NCI-H526 treated with DMSO at 0.1 percent for 48 hours (cell line): ENCODE measurements at regions not wholly inside any gene's neighbourhood (a gene's known extent, or its start where the extent isn't known, plus 50 kb on each side); places are given as distances from the start of the nearest gene placed in this dataset.

Experiments used
- DNase-seq: peaks from one replicate; lab custom pipeline; 2025; lab: John Stamatoyannopoulos, UW

DNA sequence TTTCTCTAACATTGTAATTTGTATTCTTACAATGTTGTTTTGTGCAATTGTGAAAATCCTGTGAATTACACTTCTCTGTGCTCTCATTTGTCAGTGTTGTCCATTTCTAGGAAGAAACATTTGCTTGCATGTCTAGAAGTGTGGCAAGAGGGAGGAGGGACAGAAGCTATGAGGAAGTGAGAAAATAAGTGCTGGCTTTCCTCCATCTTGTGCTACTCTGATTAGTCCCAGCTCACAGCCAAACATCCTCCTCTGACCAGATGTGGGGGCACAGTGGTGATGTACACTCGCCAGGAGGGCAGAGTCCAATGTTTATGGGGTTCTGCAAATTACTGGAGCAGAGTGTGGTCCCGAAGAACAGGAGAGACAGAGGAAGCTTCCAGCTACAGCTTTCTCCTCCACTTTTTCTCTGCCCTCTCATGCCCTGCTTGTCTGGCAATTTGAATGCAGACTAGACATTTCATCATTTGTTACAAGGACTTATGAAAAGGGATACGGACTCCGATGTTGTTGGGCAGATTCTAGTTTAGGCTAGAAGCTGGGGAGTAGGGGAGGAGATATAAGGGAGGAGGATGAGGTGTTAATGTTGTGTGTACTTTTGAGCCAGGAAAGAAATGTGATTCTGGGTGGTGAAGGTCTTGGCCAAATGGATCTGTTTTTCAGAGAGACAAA lies 131.0 kb upstream of the C1GALT1 start:
- no peak for DNase-seq

DNA sequence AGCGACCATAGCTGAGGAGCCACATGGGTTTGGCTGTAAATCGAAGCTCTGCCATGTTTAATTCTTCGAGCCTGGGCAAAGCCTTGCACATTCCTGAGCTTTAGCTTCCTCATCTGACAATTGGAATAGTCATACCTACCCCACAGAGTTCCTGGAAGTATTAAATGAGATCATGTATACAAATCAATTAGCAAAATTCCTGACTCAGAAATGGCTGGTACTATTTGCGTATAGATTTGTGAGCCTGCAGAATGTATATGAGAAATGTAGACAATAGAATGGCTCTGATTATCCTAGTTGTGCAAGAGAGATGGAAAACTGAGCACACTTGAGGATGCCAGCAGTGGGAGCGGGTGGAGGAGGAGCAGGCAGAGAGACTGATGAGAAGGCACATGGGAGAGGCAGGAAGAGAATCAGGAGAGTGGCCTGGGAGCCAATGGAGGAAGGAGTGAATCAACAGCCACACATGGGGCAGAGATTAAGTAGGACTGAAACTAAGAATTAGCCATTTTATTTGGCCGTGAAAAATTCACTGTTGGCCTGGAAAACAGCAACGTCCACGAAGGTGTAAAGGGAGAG lies 128.0 kb upstream of the C1GALT1 start:
- DNase-seq = no peak

DNA sequence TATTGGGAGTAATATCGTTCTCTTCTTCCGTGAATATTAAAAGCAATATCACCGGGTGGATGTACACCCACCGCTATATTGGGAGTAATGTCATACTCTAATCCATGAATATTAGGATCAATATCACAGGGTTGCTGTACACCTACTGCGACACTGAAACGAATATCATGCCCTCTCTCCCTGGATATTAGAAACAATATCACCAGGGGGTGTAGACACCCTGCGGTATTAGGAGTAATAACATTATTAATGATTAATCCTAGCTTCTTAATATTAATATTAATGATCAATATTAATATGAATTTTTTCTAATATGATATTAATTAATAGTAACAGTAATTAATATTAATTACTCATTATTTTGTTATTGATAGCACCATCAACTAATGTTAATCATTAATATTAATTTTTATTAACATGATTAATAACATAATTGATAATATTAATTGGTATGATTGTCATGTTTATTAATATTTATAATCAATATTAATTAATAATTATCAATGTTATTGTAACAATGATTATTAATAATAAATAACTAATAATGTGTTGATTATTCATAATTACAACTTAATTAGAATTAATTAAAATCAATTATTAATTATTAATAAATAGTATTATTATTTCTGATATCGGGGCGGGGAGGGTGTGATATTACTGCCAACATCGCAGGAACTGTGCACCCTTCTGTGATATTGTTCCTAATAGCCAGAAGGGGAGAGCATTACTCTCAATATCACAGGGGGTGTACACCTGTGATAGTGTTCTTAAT lies 121.3 kb upstream of the C1GALT1 start:
- no peak for DNase-seq

DNA sequence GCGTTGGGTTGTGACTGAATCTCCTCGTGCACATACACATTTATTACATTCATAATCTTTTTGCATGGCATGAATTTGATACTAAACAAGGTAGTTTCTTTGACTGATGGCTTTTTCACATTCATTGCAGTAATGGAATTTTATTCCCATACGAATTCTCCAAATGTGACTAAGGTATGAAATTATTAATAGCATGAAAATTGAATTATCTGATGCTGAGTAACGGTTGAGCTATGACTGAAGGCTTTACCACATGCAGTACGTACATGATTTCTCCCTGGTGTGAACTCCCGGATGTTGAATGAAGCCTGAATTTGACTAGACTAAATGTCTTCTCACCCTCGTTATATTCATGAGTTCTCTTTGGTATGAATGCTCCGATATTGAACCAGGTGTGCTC lies 104.4 kb upstream of the C1GALT1 start:
- no peak for DNase-seq

DNA sequence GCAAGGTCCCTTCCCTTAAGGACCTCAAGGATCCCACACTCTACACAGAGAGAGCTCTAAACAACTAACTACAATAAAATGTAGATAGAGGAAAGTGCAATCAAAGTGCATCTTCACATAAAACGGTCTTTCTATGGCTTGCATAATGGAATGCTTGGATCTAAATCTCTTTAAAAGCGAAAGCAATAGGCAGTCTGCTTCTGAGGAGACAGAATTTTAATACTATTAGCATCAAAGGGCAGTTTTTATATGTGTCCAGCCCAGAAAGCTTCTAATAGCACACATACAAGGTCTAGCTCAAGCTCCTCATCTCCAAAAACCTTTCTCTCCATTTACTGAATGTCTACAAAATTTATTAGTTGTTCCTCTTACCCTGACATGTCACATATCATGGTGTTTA lies 101.5 kb upstream of the C1GALT1 start:
- no peak for DNase-seq

DNA sequence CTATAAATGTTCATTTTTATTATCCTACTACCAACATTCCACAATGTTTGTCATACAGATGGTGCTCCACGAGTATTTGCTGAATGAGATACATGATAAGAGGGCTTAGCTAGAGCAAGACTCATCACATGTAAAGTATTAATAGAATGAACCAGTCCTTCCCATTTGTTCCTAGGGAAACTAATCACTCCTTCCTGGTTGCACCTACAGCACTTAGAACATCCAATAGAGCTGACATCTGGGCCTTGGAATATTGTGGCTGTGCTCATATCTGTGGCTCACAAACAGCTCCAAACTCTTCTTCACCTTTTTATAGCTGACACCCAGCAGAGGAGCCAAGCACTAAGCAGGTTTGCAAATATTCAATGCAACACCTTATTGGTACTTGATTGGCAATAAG lies 91.9 kb upstream of the C1GALT1 start:
- DNase-seq = no peak

DNA sequence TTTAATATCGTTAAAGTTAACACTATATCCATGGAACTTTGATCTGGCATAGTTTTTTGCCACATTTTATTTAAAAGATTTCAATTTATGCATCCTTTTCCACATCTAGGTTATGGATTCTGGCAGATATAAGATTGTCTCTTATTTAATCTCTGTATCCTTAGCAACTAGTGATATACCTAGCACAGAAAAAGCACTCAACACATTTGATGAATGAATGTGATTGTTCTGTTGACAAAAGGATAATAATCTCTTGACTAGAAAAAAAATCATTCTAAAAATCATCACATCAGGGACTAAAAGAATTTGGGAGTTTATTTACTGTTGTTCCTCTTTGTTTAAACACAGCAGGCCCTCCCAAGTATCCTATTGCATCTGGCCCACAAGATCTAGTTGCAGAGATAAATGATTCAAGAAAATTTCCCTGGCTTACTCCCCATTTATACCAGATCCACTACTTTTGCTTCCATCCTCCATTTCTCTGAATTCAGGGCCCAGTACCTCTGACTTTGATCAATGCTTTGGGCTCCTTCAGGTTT lies 84.0 kb upstream of the C1GALT1 start:
- DNase-seq = no peak

DNA sequence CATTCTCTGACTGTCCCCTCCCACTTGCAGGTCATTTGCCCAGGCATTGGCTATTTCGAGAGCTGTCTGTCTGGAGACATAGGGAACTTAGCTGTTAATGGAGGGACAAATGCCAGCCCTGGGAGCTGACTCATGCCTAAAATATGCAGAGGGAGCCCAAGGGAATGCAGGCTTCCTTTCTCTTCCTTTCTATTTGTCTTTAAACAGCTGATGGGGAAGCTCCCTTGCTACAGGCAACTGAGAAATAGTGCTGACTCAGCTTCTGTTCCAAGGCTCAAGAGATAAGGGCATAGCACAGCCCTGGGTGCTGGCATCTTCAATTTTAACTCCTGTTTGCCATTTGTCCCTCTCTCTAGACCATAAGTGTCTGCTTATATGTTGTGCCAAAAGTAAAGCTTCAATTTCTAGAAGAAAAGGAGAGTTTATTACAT lies 82.7 kb upstream of the C1GALT1 start:
- no peak for DNase-seq

DNA sequence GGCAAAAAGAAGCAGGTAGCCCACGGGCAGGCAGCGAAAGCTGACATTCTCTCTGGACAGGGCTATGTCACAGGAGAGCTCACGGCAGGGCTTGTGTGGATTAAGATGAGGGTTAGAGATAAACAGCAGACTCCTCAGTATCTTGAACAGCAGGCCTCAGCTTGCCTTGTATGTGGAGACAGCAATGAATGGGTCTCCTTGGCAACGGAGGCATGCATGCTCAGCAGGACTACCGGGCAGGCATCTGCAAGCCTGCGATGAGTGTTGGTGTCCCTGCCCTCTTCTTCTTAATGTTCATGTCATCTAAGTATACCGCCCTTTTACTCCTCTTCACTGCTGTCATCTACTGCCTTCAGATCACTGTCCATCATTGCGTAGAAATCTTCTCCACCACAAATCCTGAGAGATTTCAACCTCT lies 81.9 kb upstream of the C1GALT1 start:
- peak; percentile 16 for DNase-seq

DNA sequence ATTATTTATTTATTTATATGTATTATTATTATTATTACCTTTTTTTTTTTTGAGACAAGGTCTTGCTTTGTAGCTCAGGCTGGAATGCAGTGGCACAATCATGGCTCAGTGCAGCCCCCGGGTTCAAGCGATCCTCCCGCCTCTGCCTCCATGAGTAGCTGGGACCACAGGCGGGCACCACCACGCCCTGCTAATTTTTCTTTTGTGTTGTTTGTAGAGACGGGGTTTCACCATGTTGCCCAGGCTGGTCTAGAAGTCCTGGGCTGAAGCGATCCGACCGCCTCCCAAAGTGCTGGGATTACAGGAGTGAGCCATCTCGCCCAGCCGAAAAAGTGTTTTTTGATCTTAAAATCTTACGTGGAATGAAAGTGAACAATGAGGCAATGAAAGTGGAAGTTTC lies 79.4 kb upstream of the C1GALT1 start:
- no peak for DNase-seq

DNA sequence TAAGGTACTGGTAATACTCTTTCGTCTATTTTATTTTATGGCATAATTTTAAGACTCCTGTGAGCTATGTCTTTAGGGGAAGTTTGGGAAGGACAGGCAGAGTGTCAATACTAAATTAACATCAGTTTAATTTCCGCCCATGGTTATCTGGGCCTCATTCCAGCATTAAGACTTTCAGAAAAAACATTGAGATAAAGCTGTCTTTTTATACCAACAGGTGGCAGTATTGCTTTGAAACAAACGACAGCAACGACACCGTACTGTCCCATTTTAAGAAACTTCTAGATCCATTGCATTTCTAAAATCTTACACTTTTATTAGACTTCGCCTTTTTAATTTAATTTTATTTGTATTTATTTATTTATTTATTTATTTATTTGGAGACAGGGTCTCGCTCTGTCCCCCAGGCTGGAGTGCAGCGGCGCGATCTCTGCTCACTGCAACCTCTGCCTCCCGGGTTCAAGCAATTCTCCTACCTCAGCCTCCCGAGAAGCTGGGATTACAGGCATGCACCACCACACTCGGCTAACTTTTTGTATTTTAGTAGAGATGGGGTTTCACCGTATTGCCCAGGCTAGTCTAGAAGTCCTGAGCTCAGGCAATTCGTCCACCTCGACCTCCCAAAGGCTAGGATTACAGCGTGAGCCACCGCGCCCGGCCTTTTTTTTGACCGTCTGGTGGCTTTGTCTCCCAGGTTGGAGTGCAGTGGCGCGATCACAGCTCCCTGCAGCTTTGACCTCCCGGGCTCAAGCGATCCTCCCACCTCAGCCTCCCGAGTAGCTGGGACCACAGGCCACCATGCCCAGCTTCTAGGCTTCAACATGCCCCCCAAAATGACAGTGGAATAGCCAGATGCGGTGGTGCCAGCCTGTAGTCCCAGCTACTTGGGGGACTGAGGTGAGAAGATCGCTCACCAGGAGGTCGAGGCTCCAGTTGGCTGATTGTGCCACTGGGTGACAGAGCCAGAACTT lies 78.7 kb upstream of the C1GALT1 start:
- peak; percentile 31 for DNase-seq

DNA sequence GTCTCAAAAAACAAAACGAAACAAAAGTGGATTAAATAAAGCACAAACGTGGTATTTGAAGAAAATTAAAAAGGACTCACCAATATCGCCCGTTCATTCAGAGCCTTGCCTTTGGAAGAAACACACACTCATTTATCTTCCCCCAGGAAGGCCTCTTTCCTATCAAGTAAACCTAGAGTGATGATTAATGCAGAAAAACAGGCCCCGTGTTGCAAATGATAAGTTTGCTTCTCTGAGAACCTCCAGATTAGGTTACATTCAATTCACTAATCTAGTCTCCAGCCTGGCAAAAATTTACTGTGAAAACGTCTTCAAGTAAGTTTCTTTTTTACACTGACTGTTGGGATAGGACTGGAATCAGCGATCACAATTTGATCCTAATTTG lies 78.0 kb upstream of the C1GALT1 start:
- DNase-seq = no peak

DNA sequence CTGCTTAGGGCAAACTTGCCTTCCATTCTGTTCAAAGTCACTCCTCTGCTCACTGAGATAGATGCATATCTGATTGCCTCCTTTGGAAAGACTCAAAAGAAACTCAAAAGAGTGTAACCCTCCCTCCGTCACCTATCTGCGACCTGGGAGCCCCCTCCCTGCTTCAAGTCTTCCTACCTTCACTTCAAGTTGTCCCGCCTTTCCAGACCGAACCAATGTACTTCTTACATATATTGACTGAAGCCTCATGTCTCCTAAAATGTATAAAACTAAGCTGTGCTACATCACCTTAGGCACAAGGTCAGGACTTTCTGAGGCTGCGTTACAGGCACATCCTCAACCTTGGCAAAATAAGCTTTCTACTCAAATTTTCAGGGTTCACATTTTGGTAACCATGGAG lies 77.4 kb upstream of the C1GALT1 start:
- no peak for DNase-seq

DNA sequence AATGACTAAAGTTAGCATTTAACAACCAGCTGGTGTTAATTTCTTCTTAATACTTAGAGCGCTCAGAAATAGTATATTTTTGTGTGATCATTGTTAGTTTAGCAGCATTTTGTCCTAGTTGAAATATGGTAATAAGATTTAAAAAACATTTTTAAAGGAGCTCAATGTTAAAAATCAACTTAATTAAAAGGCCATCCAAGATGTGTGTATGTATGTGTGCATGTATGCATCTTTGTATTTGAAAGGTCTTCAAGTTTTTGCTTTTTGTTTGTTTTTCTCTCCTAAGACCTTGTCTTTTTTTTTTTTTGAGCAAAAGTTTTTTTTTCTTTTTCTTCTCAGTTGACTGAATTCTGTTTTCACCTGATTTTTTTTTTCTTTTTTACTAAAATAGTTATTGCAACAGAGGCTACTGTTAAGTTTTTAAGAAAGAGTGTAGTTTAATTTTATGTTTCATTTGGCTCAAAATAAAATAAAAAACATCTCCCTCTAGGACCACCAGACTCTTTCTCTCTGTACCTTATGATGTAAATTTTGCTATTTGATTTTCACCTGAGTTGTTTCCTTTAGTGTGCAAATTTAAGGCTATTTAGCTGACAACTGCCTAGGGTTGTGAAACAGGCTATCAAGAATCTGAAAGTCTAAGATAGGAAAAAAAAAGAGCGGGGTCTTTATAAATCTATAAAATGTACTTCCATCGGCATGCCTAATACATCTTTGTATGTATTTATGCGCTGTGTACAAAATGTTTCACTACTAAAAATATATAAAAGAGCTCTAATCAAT lies 76.4 kb upstream of the C1GALT1 start:
- DNase-seq = no peak

DNA sequence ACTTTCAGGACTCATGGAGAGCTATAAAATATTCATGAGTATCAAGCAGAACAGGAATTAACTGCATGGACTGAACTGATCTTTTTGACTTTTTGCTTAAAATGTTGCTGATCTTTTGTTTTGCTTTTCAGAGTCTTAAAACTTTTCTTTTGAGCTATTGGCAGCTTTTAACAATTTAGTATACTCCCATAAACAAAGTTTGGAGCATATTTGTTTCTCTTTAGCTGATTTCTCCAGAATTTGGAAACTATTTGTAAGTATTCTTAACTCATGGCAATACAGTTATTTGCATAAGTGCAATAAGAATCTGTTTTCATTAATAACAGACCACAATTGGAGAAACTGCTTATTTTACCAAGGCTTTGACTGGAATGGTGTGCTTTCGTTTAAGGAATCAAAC lies 73.4 kb upstream of the C1GALT1 start:
- DNase-seq = no peak

DNA sequence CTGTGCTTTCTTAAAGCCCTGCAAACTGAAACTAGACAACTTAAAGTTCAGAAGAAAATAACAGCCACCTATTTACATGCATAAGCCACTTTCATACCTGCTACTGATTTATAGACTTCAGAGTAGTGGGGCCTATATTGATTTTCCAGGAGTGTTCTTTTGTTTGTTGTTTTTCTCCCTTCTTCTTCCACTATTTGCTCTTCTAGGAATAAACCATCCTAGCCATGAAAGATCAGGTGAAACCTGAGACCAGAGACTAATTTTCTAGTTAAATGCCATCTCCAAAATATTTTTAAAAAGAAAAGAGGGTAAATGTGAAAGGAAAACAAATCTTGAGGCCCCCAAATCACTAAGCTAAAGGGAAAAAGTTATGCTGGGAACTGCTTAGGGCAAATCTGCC lies 72.4 kb upstream of the C1GALT1 start:
- no peak for DNase-seq

DNA sequence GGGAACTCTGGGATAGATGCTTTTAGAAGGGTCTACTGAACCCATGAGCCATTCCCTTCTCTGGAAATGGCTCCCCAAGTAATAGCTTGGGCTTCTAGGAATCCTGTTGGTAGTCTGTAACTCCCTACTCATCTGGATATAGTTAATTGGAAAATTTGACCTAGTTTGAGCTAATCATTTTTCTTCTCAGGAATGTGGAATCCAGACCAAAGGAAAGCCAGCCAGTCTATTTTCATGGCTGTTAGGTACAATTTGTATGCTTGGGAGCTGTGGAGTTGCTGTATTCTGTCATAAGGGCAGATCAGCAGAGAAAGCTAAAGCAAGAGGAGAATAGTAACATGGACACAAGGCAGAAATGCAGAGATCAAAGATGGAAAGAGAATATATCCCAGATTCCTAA lies 71.6 kb upstream of the C1GALT1 start:
- no peak for DNase-seq

DNA sequence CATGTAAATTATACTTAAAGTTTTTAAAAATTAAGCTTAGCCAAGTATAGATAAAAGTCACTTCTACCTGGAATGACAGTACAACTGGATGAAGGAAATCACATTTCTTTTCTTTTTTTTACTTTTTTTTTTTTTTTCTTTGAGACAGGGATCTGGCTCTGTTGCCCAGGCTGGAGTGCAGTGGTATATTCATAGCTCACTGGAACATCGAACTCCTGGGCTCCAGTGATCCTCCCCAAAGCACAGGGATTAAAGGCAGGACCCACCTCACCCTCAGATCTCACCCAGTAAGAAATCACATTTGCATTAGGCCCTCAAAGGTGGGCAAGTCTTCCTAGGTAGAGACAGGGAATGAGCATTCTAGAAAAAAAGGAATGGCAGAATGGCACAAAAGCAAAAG lies 69.5 kb upstream of the C1GALT1 start:
- no peak for DNase-seq

DNA sequence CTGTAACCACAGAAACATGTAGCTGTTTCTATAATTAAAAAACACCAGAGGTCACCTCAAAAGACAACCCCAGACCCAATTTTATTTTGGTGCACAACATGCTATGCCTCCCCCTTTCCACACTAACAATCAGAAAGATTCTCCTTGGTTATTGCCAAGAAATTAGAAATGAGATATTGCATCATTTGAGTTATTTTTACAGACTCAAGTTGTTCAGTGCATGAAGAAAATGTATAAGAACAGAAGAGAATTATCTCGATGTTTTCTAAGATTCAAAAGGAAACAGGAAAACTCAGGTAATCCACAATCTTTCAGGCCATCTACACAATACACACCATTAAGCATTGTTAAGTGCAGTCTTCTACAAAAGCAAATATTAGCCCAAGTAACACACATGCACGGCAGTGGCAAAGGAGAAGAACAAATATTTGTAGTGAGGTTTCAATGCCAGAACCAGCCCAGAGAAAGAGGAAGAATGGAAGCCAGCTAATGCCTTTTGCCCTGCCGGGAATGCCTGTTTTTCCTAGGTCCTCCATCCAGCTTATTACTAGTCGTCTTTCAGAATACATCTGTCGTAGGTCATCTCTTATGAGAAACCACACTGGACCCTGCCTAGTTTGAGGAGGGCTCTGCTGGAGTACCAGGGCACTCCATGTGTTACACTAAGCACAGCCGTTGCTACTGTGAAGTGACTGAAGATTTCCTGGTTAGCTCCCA lies 67.6 kb upstream of the C1GALT1 start:
- DNase-seq = peak; percentile 5

DNA sequence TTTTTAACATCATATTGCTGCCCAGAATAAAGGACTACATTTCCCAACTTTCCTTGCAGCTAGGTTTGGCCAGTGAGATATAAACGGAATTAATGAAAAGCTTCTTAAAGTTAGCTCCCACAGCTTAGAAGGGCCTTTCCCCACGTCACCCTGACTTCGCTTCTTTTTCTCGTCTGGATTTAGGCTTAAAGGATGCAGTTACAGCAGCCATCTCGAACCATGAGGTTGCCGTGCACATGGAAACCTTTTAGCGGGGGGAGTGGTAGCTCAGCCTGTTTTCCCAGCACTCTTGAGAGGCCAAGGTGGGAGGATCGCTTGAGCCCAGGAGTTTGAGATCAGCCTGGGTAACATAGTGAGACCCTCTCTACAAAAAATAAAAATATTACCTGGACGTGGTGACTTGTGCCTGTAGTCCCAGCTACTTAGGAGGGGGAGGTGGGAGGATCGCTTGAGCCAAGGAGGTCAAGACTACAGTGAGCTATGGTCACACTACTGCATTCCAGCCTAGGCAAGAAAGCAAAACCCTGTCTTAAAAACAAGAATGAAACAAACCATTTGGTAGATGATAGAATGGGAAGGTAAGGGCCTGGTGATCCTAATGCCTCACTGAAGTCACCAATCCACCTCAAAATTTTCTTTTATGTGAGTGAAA lies 64.3 kb upstream of the C1GALT1 start:
- DNase-seq = no peak
